PC-3 (cell line): ENCODE measurements at regions not wholly inside any gene's neighbourhood (a gene's known extent, or its start where the extent isn't known, plus 50 kb on each side); places are given as distances from the start of the nearest gene placed in this dataset.
A peak's percentile ranks its signal among the peaks of the same experiment; 100 is the strongest.

ENCODE experiments used
- ATAC-seq: fragments of 200-7000 bp; cut with Tn5 transposase; 2 replicates; pipeline ENCODE4 v1.9.1; 2020; ENCODE audit warnings: mild to moderate bottlenecking, moderate library complexity
- BruUV-seq: library from RNA; stranded (reverse); fragments of 400-500 nt; replicated peaks from 2 replicates; lab custom pipeline; 2021; lab: Mats Ljungman, UMichigan
- CTCF ChIA-PET: fragments of 300-600 bp; sonication (Branson Sonifier 250); formaldehyde crosslinking; loops from one replicate; lab custom pipeline; 2022; ENCODE audit warnings: antibody characterized with exemption; lab: Charles Lee
- POLR2A ChIA-PET: fragments of 300-600 bp; sonication (Branson Sonifier 250); formaldehyde crosslinking; loops from one replicate; lab custom pipeline; 2022; ENCODE audit warnings: antibody characterized with exemption; ENCODE audit not compliant: unreplicated experiment; lab: Charles Lee
- DNase-seq: peaks from one replicate; pipeline ENCODE4 v3.0.0-alpha.2; 2015
- H2AFZ ChIP-seq: fragments of 300-600 bp; sonication (generic); 2 replicates; pipeline ENCODE4 v1.6.0; 2016; ENCODE audit warnings: antibody characterized with exemption, low read length
- H3F3A ChIP-seq: fragments of 300-600 bp; sonication (generic); one replicate; pipeline ENCODE4 v1.6.0; 2017; ENCODE audit warnings: antibody characterized with exemption, low read length, control low read depth, mild to moderate bottlenecking; ENCODE audit not compliant: unreplicated experiment
- H3K27ac ChIP-seq: fragments of 300-600 bp; sonication (generic); 2 replicates; pipeline ENCODE4 v1.5.1; 2016; ENCODE audit warnings: mild to moderate bottlenecking, low read length
- H3K27me3 ChIP-seq: fragments of 300-600 bp; sonication (generic); 2 replicates; pipeline ENCODE4 v1.6.1; 2016; ENCODE audit warnings: low read length, mixed read lengths
- H3K36me3 ChIP-seq: fragments of 300-600 bp; sonication (generic); 2 replicates; pipeline ENCODE4 v1.6.1; 2016; ENCODE audit warnings: low read depth, mixed run types, low read length, mixed read lengths
- H3K4me1 ChIP-seq: fragments of 300-600 bp; sonication (generic); 2 replicates; pipeline ENCODE4 v1.5.1; 2016; ENCODE audit warnings: low read length; ENCODE audit not compliant: insufficient read depth
- H3K4me2 ChIP-seq: fragments of 300-600 bp; sonication (generic); 2 replicates; pipeline ENCODE4 v1.6.0; 2016; ENCODE audit warnings: low read length
- H3K4me3 ChIP-seq: fragments of 300-600 bp; sonication (generic); 2 replicates; pipeline ENCODE4 v1.5.1; 2016; ENCODE audit warnings: mild to moderate bottlenecking, low read length, mixed read lengths
- H3K79me2 ChIP-seq: fragments of 300-600 bp; sonication (generic); 2 replicates; pipeline ENCODE4 v1.6.1; 2017; ENCODE audit warnings: low read length, mixed read lengths
- H3K9ac ChIP-seq: fragments of 300-600 bp; sonication (generic); 2 replicates; pipeline ENCODE4 v1.6.0; 2016; ENCODE audit warnings: mild to moderate bottlenecking, low read length
- H3K9me2 ChIP-seq: fragments of 300-600 bp; sonication (generic); replicated peaks from 2 replicates; pipeline ENCODE4 v1.6.1; 2016; ENCODE audit warnings: mixed run types, low read length, mixed read lengths
- H3K9me3 ChIP-seq: fragments of 300-600 bp; sonication (generic); 2 replicates; pipeline ENCODE4 v1.6.1; 2016; ENCODE audit warnings: low read length, mixed read lengths
- H4K20me1 ChIP-seq: fragments of 300-600 bp; sonication (generic); 2 replicates; pipeline ENCODE4 v1.6.1; 2016; ENCODE audit warnings: low read length, mixed read lengths
- CTCF ChIP-seq: fragments of 300-600 bp; sonication (generic); conservative IDR thresholded peaks from 2 replicates; pipeline ENCODE4 v1.5.1; 2017; ENCODE audit warnings: antibody characterized with exemption, low read depth, mild to moderate bottlenecking, low read length
- EZH2 ChIP-seq: fragments of 300-600 bp; sonication (generic); IDR thresholded peaks from one replicate; pipeline ENCODE4 v1.6.1; 2017; ENCODE audit warnings: antibody characterized with exemption, mild to moderate bottlenecking, low read length; ENCODE audit not compliant: unreplicated experiment
- EZH2phosphoT487 ChIP-seq: fragments of 300-600 bp; sonication (generic); IDR thresholded peaks from 2 replicates; pipeline ENCODE4 v1.6.1; 2018; ENCODE audit warnings: mild to moderate bottlenecking, antibody characterized with exemption, low read length, borderline replicate concordance
- intact Hi-C: fragments of 100-400 bp; cut with micrococcal nuclease; formaldehyde crosslinking; loops from 2 replicates; pipeline ENCODE4 v1.9.0; 2023

GRCh38 chr13:34467450-34468083 is 474.5 kb upstream of the NBEA start:
- H3K9ac ChIP-seq, result peak overlapping the region; percentile 75; the same call in 1 of the 2 replicates
- H3K9me3 ChIP-seq, result no peaks in the 10 kb centered on the region
- H3K4me3 ChIP-seq, result no peak overlapping the region
- intact Hi-C loops, result loop anchor here (2.0 to 5.0 kb wide), 5 partner anchors 55 to 475 kb away; partner anchors contain the start of gene NBEA
- TF ChIP-seq EZH2 (no peak), EZH2phosphoT487 (no peak), CTCF (no peak)
- ChIA-PET POLR2A (no interaction called here), CTCF (no interaction called here)
- no peak overlapping the region for H2AFZ ChIP-seq
- no peaks in the 10 kb centered on the region for H3K36me3 ChIP-seq
- H3K27ac ChIP-seq, result peak overlapping the region; percentile 97
- no peak for ATAC-seq
- no peaks in the 10 kb centered on the region for H3K79me2 ChIP-seq
- H3K4me1 ChIP-seq, result peaks cover 71% of the 10 kb centered on the region
- no TSS peak for BruUV-seq
- DNase-seq, result no peak
- H3K4me2 ChIP-seq, result no peak overlapping the region
- no peaks in the 10 kb centered on the region for H4K20me1 ChIP-seq
- H3K9me2 ChIP-seq, result no peaks in the 10 kb centered on the region
- H3F3A ChIP-seq, result no peaks in the 10 kb centered on the region
- no peaks in the 10 kb centered on the region for H3K27me3 ChIP-seq

- DNase-seq (peak; percentile 92), ATAC-seq (peak; percentile 89)
- Histone ChIP-seq H3F3A (no peaks in the 10 kb centered on the region), H3K36me3 (no peaks in the 10 kb centered on the region), H2AFZ (no peak overlapping the region), H3K9ac (peak overlapping the region; percentile 75), H3K4me2 (peak overlapping the region; percentile 65), H3K27ac (peak overlapping the region; percentile 97), H3K4me3 (no peak overlapping the region), H3K9me2 (no peaks in the 10 kb centered on the region), H3K79me2 (no peaks in the 10 kb centered on the region), H3K9me3 (no peaks in the 10 kb centered on the region), H3K27me3 (no peaks in the 10 kb centered on the region), H3K4me1 (peaks cover 52% of the 10 kb centered on the region), H4K20me1 (no peaks in the 10 kb centered on the region)
- CTCF ChIA-PET, result interaction anchor here (0.6 kb wide), 1 partner anchor 72 kb away, joined by 3 read pairs; no protein-coding TSS in a partner anchor
- intact Hi-C loops, result loop anchor here (1.0 to 5.0 kb wide), 7 partner anchors 38 to 473 kb away; partner anchors contain the start of gene NBEA
- POLR2A ChIA-PET, result interaction anchor here (0.9 kb wide), 1 partner anchor 313 kb away, joined by 3 read pairs; no protein-coding TSS in a partner anchor
- TF ChIP-seq CTCF, result no peak
- TF ChIP-seq EZH2, result no peak
- TF ChIP-seq EZH2phosphoT487, result no peak
- BruUV-seq, result no TSS peak
Observed at GRCh38 chr13:34469196-34469986, 472.7 kb upstream of the NBEA start.
